ENCODE measurements at regions not wholly inside any gene's neighbourhood (a gene's known extent, or its start where the extent isn't known, plus 50 kb on each side); places are given as distances from the start of the nearest gene placed in this dataset.

GRCh38 chrX:4936315-4936714 is 1222.9 kb upstream of the PRKX start:
- Mint-ChIP-seq H3K4me3 (no peak overlapping the region), H3K27me3 (no peaks in the 10 kb centered on the region), H3K4me1 (peaks cover 0 to 16% (median 0%) of the 10 kb centered on the region in 4 donors), H3K27ac (peak overlapping the region in 2 of 10 donors; percentile 11 to 34), H3K36me3 (no peaks in the 10 kb centered on the region), H3K9me3 (peaks cover 0 to 9% (median 0%) of the 10 kb centered on the region in 9 donors)
- DNase-seq (no peak), ATAC-seq (no peak)
- POLR2A ChIA-PET, result no interaction called here

GRCh38 chrX:4935846-4936245 is 1222.4 kb upstream of the PRKX start:
- peak overlapping the region in 1 of 10 donors; percentile 34 for H3K4me3 Mint-ChIP-seq
- POLR2A ChIA-PET, result no interaction called here
- no peak for ATAC-seq
- peaks cover 0 to 16% (median 0%) of the 10 kb centered on the region in 4 donors for H3K4me1 Mint-ChIP-seq
- no peaks in the 10 kb centered on the region for H3K36me3 Mint-ChIP-seq
- peak overlapping the region in 1 of 10 donors; percentile 34 for H3K27ac Mint-ChIP-seq
- peaks cover 0 to 9% (median 2%) of the 10 kb centered on the region in 9 donors for H3K9me3 Mint-ChIP-seq
- no peaks in the 10 kb centered on the region for H3K27me3 Mint-ChIP-seq
- no peak for DNase-seq

GRCh38 chrX:4935401-4935800 is 1222.0 kb upstream of the PRKX start:
- H3K4me3 Mint-ChIP-seq, result peak overlapping the region in 1 of 10 donors; percentile 34

GRCh38 chrX:4932790-4933189 is 1219.3 kb upstream of the PRKX start:
- Mint-ChIP-seq H3K9me3 (peaks cover 0 to 11% (median 4%) of the 10 kb centered on the region in 9 donors), H3K27ac (no peak overlapping the region), H3K4me3 (no peak overlapping the region), H3K27me3 (no peaks in the 10 kb centered on the region), H3K36me3 (no peaks in the 10 kb centered on the region), H3K4me1 (peaks cover 0 to 13% (median 0%) of the 10 kb centered on the region in 4 donors)
- ATAC-seq, result no peak
- POLR2A ChIA-PET, result no interaction called here
- no peak for DNase-seq

More at GRCh38 chrX:4935401-4935800, 1222.0 kb upstream of the PRKX start:
- POLR2A ChIA-PET, result no interaction called here
- Mint-ChIP-seq H3K4me1 (peaks cover 0 to 16% (median 0%) of the 10 kb centered on the region in 4 donors), H3K27ac (peak overlapping the region in 1 of 10 donors; percentile 34), H3K36me3 (no peaks in the 10 kb centered on the region), H3K27me3 (no peaks in the 10 kb centered on the region), H3K9me3 (peaks cover 0 to 12% (median 2%) of the 10 kb centered on the region in 9 donors)
- ATAC-seq (no peak), DNase-seq (no peak)

- H3K27me3 Mint-ChIP-seq, result no peaks in the 10 kb centered on the region
- no peaks in the 10 kb centered on the region for H3K36me3 Mint-ChIP-seq
- POLR2A ChIA-PET, result no interaction called here
- peaks cover 0 to 8% (median 4%) of the 10 kb centered on the region in 9 donors for H3K9me3 Mint-ChIP-seq
- H3K4me1 Mint-ChIP-seq, result no peaks in the 10 kb centered on the region
- H3K4me3 Mint-ChIP-seq, result no peak overlapping the region
- H3K27ac Mint-ChIP-seq, result no peak overlapping the region
- DNase-seq (no peak), ATAC-seq (no peak)
Observed at GRCh38 chrX:4930426-4930825, 1217.0 kb upstream of the PRKX start.

GRCh38 chrX:4925911-4926310 is 1212.5 kb upstream of the PRKX start:
- Mint-ChIP-seq H3K36me3 (no peaks in the 10 kb centered on the region), H3K9me3 (peaks cover 0 to 10% (median 2%) of the 10 kb centered on the region in 9 donors), H3K27me3 (no peaks in the 10 kb centered on the region), H3K4me1 (no peaks in the 10 kb centered on the region), H3K4me3 (no peak overlapping the region), H3K27ac (no peak overlapping the region)
- DNase-seq (no peak), ATAC-seq (no peak)
- POLR2A ChIA-PET, result no interaction called here

GRCh38 chrX:4909348-4909747 is 1195.9 kb upstream of the PRKX start:
- Mint-ChIP-seq H3K9me3 (peaks cover 0 to 11% (median 4%) of the 10 kb centered on the region in 9 donors), H3K27me3 (no peaks in the 10 kb centered on the region), H3K4me1 (peaks cover 0 to 2% (median 0%) of the 10 kb centered on the region in 4 donors), H3K36me3 (no peaks in the 10 kb centered on the region), H3K4me3 (peak overlapping the region in 1 of 10 donors; percentile 78), H3K27ac (peak overlapping the region in 2 of 10 donors; percentile 65 to 85)
- no peak for DNase-seq
- no peak for ATAC-seq
- POLR2A ChIA-PET, result no interaction called here

GRCh38 chrX:4905576-4905975 is 1192.1 kb upstream of the PRKX start:
- DNase-seq (no peak), ATAC-seq (no peak)
- peaks cover 0 to 4% (median 0%) of the 10 kb centered on the region in 4 donors for H3K4me1 Mint-ChIP-seq
- POLR2A ChIA-PET, result no interaction called here
- no peak overlapping the region for H3K4me3 Mint-ChIP-seq
- H3K9me3 Mint-ChIP-seq, result peaks cover 0 to 11% (median 5%) of the 10 kb centered on the region in 9 donors
- H3K27me3 Mint-ChIP-seq, result no peaks in the 10 kb centered on the region
- H3K36me3 Mint-ChIP-seq, result no peaks in the 10 kb centered on the region
- no peak overlapping the region for H3K27ac Mint-ChIP-seq

- no peaks in the 10 kb centered on the region for H3K4me1 Mint-ChIP-seq
- no peak for DNase-seq
- no peak for ATAC-seq
- no peak overlapping the region for H3K4me3 Mint-ChIP-seq
- H3K36me3 Mint-ChIP-seq, result no peaks in the 10 kb centered on the region
- no peaks in the 10 kb centered on the region for H3K27me3 Mint-ChIP-seq
- POLR2A ChIA-PET, result no interaction called here
- peaks cover 0 to 5% (median 0%) of the 10 kb centered on the region in 9 donors for H3K9me3 Mint-ChIP-seq
- no peak overlapping the region for H3K27ac Mint-ChIP-seq
Observed at GRCh38 chrX:4881277-4881676, 1167.8 kb upstream of the PRKX start.

- no peak overlapping the region for H3K4me3 Mint-ChIP-seq
- H3K27ac Mint-ChIP-seq, result no peak overlapping the region
- DNase-seq (no peak), ATAC-seq (no peak)
- H3K36me3 Mint-ChIP-seq, result no peaks in the 10 kb centered on the region
- H3K27me3 Mint-ChIP-seq, result no peaks in the 10 kb centered on the region
- POLR2A ChIA-PET, result no interaction called here
- H3K9me3 Mint-ChIP-seq, result peaks cover 0 to 5% (median 0%) of the 10 kb centered on the region in 9 donors
- H3K4me1 Mint-ChIP-seq, result no peaks in the 10 kb centered on the region
Observed at GRCh38 chrX:4878640-4879039, 1165.2 kb upstream of the PRKX start.

GRCh38 chrX:4876268-4876667 is 1162.8 kb upstream of the PRKX start:
- peaks cover 0 to 5% (median 0%) of the 10 kb centered on the region in 9 donors for H3K9me3 Mint-ChIP-seq
- no peak overlapping the region for H3K4me3 Mint-ChIP-seq
- no peak for DNase-seq
- no peak overlapping the region for H3K27ac Mint-ChIP-seq
- H3K36me3 Mint-ChIP-seq, result peaks cover 0 to 5% (median 0%) of the 10 kb centered on the region in 3 donors
- POLR2A ChIA-PET, result no interaction called here
- H3K4me1 Mint-ChIP-seq, result no peaks in the 10 kb centered on the region
- H3K27me3 Mint-ChIP-seq, result no peaks in the 10 kb centered on the region
- ATAC-seq, result no peak

- POLR2A ChIA-PET, result no interaction called here
- Mint-ChIP-seq H3K4me1 (no peaks in the 10 kb centered on the region), H3K9me3 (peaks cover 0 to 13% (median 1%) of the 10 kb centered on the region in 9 donors), H3K27me3 (no peaks in the 10 kb centered on the region), H3K27ac (no peak overlapping the region), H3K36me3 (no peaks in the 10 kb centered on the region), H3K4me3 (no peak overlapping the region)
- ATAC-seq (no peak), DNase-seq (no peak)
Observed at GRCh38 chrX:4851534-4851933, 1138.1 kb upstream of the PRKX start.

- ATAC-seq (no peak), DNase-seq (no peak)
- no peaks in the 10 kb centered on the region for H3K36me3 Mint-ChIP-seq
- no peaks in the 10 kb centered on the region for H3K27me3 Mint-ChIP-seq
- H3K4me3 Mint-ChIP-seq, result no peak overlapping the region
- H3K4me1 Mint-ChIP-seq, result no peaks in the 10 kb centered on the region
- H3K9me3 Mint-ChIP-seq, result peaks cover 0 to 14% (median 1%) of the 10 kb centered on the region in 9 donors
- POLR2A ChIA-PET, result no interaction called here
- H3K27ac Mint-ChIP-seq, result no peak overlapping the region
Observed at GRCh38 chrX:4850312-4850711, 1136.9 kb upstream of the PRKX start.

- ATAC-seq, result no peak
- POLR2A ChIA-PET, result no interaction called here
- H3K4me1 Mint-ChIP-seq, result no peaks in the 10 kb centered on the region
- no peak for DNase-seq
- no peaks in the 10 kb centered on the region for H3K27me3 Mint-ChIP-seq
- no peak overlapping the region for H3K4me3 Mint-ChIP-seq
- H3K27ac Mint-ChIP-seq, result no peak overlapping the region
- peaks cover 0 to 31% (median 3%) of the 10 kb centered on the region in 9 donors for H3K9me3 Mint-ChIP-seq
- H3K36me3 Mint-ChIP-seq, result no peaks in the 10 kb centered on the region
Observed at GRCh38 chrX:4844376-4844775, 1130.9 kb upstream of the PRKX start.
